ENCODE measurements at regions not wholly inside any gene's neighbourhood (a gene's known extent, or its start where the extent isn't known, plus 50 kb on each side); places are given as distances from the start of the nearest gene placed in this dataset.
"Not testable (repeated sequence)": the region's sequence is repeated elsewhere in the genome, so short reads cannot be mapped to it uniquely, and the experiment has no call there.

GRCh38 chr7:84941936-84942335, 244.9 kb downstream of the SEMA3D start:
- in situ Hi-C loops (cut with MboI; ENCODE audit: low pct_unique_long_range_greater_than_20kb, low sequenced_read_pairs, unreplicated experiment): no loop called here

GRCh38 chr7:84941291-84941690, 245.6 kb downstream of the SEMA3D start:
- in situ Hi-C loops (cut with MboI; ENCODE audit: low pct_unique_long_range_greater_than_20kb, low sequenced_read_pairs, unreplicated experiment): no loop called here
- no peak for DNase-seq (ENCODE audit: low spot score)
- TF ChIP-seq CTCF (IDR thresholded peaks at IDR 0.05; ENCODE audit: extremely low read depth, insufficient read depth, missing control alignments): no peak

More at GRCh38 chr7:84941936-84942335, 244.9 kb downstream of the SEMA3D start:
- TF ChIP-seq CTCF (IDR thresholded peaks at IDR 0.05; ENCODE audit: extremely low read depth, insufficient read depth, missing control alignments): no peak
- no peak for DNase-seq (ENCODE audit: low spot score)

DNA sequence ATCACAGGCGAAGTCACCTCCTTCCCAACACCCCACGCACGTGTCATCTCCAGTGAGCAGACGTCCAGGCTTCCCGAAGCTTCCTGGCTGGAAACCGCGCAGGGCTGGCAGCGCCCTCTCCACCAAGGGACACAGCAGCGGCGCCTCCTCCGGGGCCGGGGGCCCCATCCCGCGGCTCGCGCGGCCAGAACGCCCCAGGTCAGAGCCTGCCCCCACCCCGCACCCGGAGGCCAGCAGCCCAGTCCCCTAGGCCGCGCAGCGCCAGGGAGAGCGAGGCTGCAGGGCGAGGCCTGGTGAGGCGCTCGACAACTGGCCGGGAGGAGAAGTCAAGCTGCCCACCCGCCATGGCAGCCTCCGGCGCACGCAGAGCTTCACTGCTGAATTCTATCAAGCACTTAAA, 247.0 kb downstream of the SEMA3D start:
- no peak for DNase-seq (ENCODE audit: low spot score)
- TF ChIP-seq CTCF (IDR thresholded peaks at IDR 0.05; ENCODE audit: extremely low read depth, insufficient read depth, missing control alignments): no peak
- in situ Hi-C loops (cut with MboI; ENCODE audit: low pct_unique_long_range_greater_than_20kb, low sequenced_read_pairs, unreplicated experiment): no loop called here

DNA sequence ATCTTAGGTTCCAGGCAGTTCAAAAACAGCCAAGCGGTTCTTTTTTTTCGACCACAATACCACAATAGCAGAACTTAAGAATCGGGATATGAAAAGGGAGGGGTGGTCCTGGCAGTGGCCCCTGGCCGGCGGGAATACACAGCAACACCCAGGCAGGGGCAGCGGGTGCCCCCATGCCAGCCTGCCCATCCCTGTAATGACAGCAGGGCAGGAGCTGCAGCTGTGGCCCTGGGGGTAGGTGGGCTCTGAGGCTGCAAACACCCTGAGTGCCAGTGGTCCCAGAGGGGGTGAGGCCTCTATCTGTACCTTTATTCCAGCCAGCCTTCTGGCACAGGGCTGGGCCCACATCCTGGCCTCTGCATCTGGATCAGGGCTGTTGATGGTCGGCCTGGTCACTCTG, 247.4 kb downstream of the SEMA3D start:
- TF ChIP-seq CTCF (IDR thresholded peaks at IDR 0.05; ENCODE audit: extremely low read depth, insufficient read depth, missing control alignments): no peak
- no peak for DNase-seq (ENCODE audit: low spot score)
- in situ Hi-C loops (cut with MboI; ENCODE audit: low pct_unique_long_range_greater_than_20kb, low sequenced_read_pairs, unreplicated experiment): no loop called here

DNA sequence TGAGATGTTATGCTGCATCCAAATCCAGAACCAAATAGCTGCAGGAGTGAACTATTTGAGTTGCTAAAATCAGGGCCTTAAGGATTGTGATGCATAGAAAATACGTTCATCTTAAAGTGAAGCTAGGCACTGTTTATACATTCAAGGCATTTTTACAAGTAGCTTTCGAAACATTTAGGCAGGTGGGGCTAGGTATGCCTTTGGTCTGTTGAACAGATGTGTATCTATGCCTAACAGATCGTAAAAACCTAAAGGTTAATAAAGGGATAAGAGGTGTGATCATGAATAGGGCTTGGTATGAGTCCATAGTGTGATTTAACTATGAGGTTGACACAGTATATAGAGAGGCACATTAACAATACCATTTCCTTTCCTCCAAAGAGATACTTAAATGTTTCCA, 262.5 kb downstream of the SEMA3D start:
- in situ Hi-C loops (cut with MboI; ENCODE audit: low pct_unique_long_range_greater_than_20kb, low sequenced_read_pairs, unreplicated experiment): no loop called here
- no peak for TF ChIP-seq CTCF (IDR thresholded peaks at IDR 0.05; ENCODE audit: extremely low read depth, insufficient read depth, missing control alignments)
- DNase-seq (ENCODE audit: low spot score): no peak

GRCh38 chr7:84923348-84923747, 263.5 kb downstream of the SEMA3D start:
- in situ Hi-C loops (cut with MboI; ENCODE audit: low pct_unique_long_range_greater_than_20kb, low sequenced_read_pairs, unreplicated experiment): no loop called here
- TF ChIP-seq CTCF (IDR thresholded peaks at IDR 0.05; ENCODE audit: extremely low read depth, insufficient read depth, missing control alignments): no peak
- DNase-seq (ENCODE audit: low spot score): no peak

- no peak for DNase-seq (ENCODE audit: low spot score)
- in situ Hi-C loops (cut with MboI; ENCODE audit: low pct_unique_long_range_greater_than_20kb, low sequenced_read_pairs, unreplicated experiment): no loop called here
- TF ChIP-seq CTCF (IDR thresholded peaks at IDR 0.05; ENCODE audit: extremely low read depth, insufficient read depth, missing control alignments): no peak
These were observed 265.7 kb downstream of the SEMA3D start for GRCh38 chr7:84921154-84921553.

GRCh38 chr7:84916973-84917372, 269.9 kb downstream of the SEMA3D start:
- in situ Hi-C loops (cut with MboI; ENCODE audit: low pct_unique_long_range_greater_than_20kb, low sequenced_read_pairs, unreplicated experiment); DNase-seq (ENCODE audit: low spot score): not testable (repeated sequence)

All from GM13977 (cell line).